SU-DHL-6 (cell line): ENCODE measurements at regions not wholly inside any gene's neighbourhood (a gene's known extent, or its start where the extent isn't known, plus 50 kb on each side); places are given as distances from the start of the nearest gene placed in this dataset.

Source experiments
- H2AFZ ChIP-seq: fragments of 200-600 bp; sonication (generic); 2 replicates; pipeline ENCODE4 v1.6.1; 2014; ENCODE audit warnings: low read depth, mild to moderate bottlenecking, moderate library complexity, mixed read lengths, antibody characterized with exemption, low read length; ENCODE audit not compliant: severe bottlenecking
- H3F3A ChIP-seq: fragments of 200-600 bp; shearing (Covaris generic); 2 replicates; pipeline ENCODE4 v1.6.0; 2016; ENCODE audit warnings: antibody characterized with exemption, mild to moderate bottlenecking; ENCODE audit not compliant: insufficient read depth
- H3K27ac ChIP-seq: fragments of 200-600 bp; sonication (generic); 2 replicates; pipeline ENCODE4 v1.5.1; 2016; ENCODE audit warnings: low read depth, mild to moderate bottlenecking, low read length, moderate library complexity, mixed read lengths
- H3K27me3 ChIP-seq: fragments of 200-600 bp; sonication (generic), shearing (Covaris generic); 2 replicates; pipeline ENCODE4 v1.6.0; 2014; ENCODE audit warnings: mild to moderate bottlenecking, low read length
- H3K36me3 ChIP-seq: fragments of 200-600 bp; sonication (generic); 2 replicates; pipeline ENCODE4 v1.6.1; 2014; ENCODE audit warnings: mild to moderate bottlenecking, low read length, mixed read lengths
- H3K4me2 ChIP-seq: fragments of 300-600, 200-600 bp; shearing (Covaris generic), sonication (generic); 2 replicates; pipeline ENCODE4 v1.6.0; 2014; ENCODE audit warnings: low read length, low read depth, mild to moderate bottlenecking; ENCODE audit not compliant: poor library complexity, severe bottlenecking
- H3K4me3 ChIP-seq: fragments of 200-600 bp; sonication (generic); 2 replicates; pipeline ENCODE4 v1.5.1; 2014; ENCODE audit warnings: antibody characterized with exemption, low read length, mild to moderate bottlenecking, mixed read lengths; ENCODE audit not compliant: insufficient read depth, poor library complexity, severe bottlenecking
- H3K79me2 ChIP-seq: fragments of 200-600 bp; sonication (generic); 2 replicates; pipeline ENCODE4 v1.6.1; 2014; ENCODE audit warnings: mild to moderate bottlenecking, low read length, moderate library complexity; ENCODE audit not compliant: insufficient read depth
- H3K9ac ChIP-seq: fragments of 200-600 bp; sonication (generic); 2 replicates; pipeline ENCODE4 v1.7.0; 2014; ENCODE audit warnings: mild to moderate bottlenecking, low read length
- H3K9me2 ChIP-seq: fragments of 200-600 bp; sonication (generic); replicated peaks from 2 replicates; pipeline ENCODE4 v1.6.1; 2014; ENCODE audit warnings: low read length; ENCODE audit not compliant: insufficient read depth
- H3K9me3 ChIP-seq: fragments of 200-600 bp; sonication (generic); 2 replicates; pipeline ENCODE4 v1.6.1; 2014; ENCODE audit warnings: low read length, mixed read lengths; ENCODE audit not compliant: insufficient read depth
- H4K20me1 ChIP-seq: fragments of 200-600 bp; sonication (generic); 2 replicates; pipeline ENCODE4 v1.6.1; 2014; ENCODE audit warnings: low read depth, mild to moderate bottlenecking, antibody characterized with exemption, low read length, moderate library complexity, mixed read lengths
- EZH2phosphoT487 ChIP-seq: fragments of 200-600 bp; sonication (generic), shearing (Covaris generic); conservative IDR thresholded peaks from 2 replicates; pipeline ENCODE4 v1.6.1; 2018; ENCODE audit warnings: mild to moderate bottlenecking, antibody characterized with exemption, low read length, moderate library complexity, mixed read lengths
- TF ChIP-seq, protein P1 (sequence below): fragments of 200-600 bp; sonication (generic); IDR thresholded peaks from one replicate; pipeline ENCODE4 v1.5.1; 2017; ENCODE audit warnings: antibody characterized with exemption, mild to moderate bottlenecking, low read length, moderate library complexity; ENCODE audit not compliant: insufficient read depth, poor library complexity, severe bottlenecking

GRCh38 chr17:33941744-33942143 lies 313.3 kb upstream of the CCL2 start:
- Histone ChIP-seq H3F3A (no peaks in the 10 kb centered on the region), H2AFZ (no peak overlapping the region), H3K79me2 (no peaks in the 10 kb centered on the region), H3K4me2 (no peak overlapping the region), H4K20me1 (no peaks in the 10 kb centered on the region), H3K27ac (no peak overlapping the region), H3K9me3 (no peaks in the 10 kb centered on the region), H3K9ac (no peak overlapping the region), H3K9me2 (no peaks in the 10 kb centered on the region), H3K27me3 (no peaks in the 10 kb centered on the region), H3K4me3 (no peak overlapping the region), H3K36me3 (no peaks in the 10 kb centered on the region)
- TF ChIP-seq, protein P1, sequence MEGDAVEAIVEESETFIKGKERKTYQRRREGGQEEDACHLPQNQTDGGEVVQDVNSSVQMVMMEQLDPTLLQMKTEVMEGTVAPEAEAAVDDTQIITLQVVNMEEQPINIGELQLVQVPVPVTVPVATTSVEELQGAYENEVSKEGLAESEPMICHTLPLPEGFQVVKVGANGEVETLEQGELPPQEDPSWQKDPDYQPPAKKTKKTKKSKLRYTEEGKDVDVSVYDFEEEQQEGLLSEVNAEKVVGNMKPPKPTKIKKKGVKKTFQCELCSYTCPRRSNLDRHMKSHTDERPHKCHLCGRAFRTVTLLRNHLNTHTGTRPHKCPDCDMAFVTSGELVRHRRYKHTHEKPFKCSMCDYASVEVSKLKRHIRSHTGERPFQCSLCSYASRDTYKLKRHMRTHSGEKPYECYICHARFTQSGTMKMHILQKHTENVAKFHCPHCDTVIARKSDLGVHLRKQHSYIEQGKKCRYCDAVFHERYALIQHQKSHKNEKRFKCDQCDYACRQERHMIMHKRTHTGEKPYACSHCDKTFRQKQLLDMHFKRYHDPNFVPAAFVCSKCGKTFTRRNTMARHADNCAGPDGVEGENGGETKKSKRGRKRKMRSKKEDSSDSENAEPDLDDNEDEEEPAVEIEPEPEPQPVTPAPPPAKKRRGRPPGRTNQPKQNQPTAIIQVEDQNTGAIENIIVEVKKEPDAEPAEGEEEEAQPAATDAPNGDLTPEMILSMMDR, result no peak
- TF ChIP-seq EZH2phosphoT487, result no peak

DNA sequence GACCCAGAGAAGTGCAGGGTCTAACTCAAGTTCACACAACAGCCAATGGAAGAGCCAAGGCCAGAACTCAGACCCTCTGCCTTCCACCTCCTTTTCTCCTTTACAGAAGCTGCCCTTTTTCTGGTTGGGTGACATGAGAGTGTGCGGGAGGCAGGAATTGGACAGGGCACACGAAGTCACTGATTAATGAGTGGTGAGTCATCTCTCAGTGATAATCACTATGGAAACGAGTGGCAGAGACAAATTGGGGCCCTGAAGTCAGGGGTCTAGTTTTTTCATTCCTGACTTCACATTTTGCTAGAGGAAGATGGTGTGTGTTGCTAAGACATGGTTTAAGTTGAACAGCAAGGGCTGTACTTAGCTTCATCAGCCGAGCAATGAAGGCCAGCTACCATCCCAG lies 312.7 kb upstream of the CCL2 start:
- Histone ChIP-seq H3K36me3 (no peaks in the 10 kb centered on the region), H3F3A (no peaks in the 10 kb centered on the region), H3K9me3 (no peaks in the 10 kb centered on the region), H3K27ac (no peak overlapping the region), H4K20me1 (no peaks in the 10 kb centered on the region), H3K27me3 (no peaks in the 10 kb centered on the region), H3K4me2 (no peak overlapping the region), H3K79me2 (no peaks in the 10 kb centered on the region), H3K9me2 (no peaks in the 10 kb centered on the region), H3K9ac (no peak overlapping the region), H2AFZ (no peak overlapping the region), H3K4me3 (no peak overlapping the region)
- TF ChIP-seq, protein P1, result no peak
- TF ChIP-seq EZH2phosphoT487, result no peak

GRCh38 chr17:33944412-33944811 lies 310.7 kb upstream of the CCL2 start:
- Histone ChIP-seq H3K9me3 (no peaks in the 10 kb centered on the region), H2AFZ (no peak overlapping the region), H3K4me2 (no peak overlapping the region), H3K9ac (no peak overlapping the region), H3K27me3 (no peaks in the 10 kb centered on the region), H4K20me1 (no peaks in the 10 kb centered on the region), H3K4me3 (no peak overlapping the region), H3F3A (no peaks in the 10 kb centered on the region), H3K79me2 (no peaks in the 10 kb centered on the region), H3K9me2 (no peaks in the 10 kb centered on the region), H3K27ac (no peak overlapping the region), H3K36me3 (no peaks in the 10 kb centered on the region)
- TF ChIP-seq, protein P1, result no peak
- TF ChIP-seq EZH2phosphoT487, result no peak
